ENCODE measurements at regions not wholly inside any gene's neighbourhood (a gene's known extent, or its start where the extent isn't known, plus 50 kb on each side); places are given as distances from the start of the nearest gene placed in this dataset.

GRCh38 chr19:13621413-13621812, 115.1 kb upstream of the CACNA1A start:
- H3K4me3 ChIP-seq (ENCODE audit: low read depth, low read length), result no peak overlapping the region
- DNase-seq (ENCODE audit: low read depth), result peak; percentile 68
- TF ChIP-seq, protein P1, sequence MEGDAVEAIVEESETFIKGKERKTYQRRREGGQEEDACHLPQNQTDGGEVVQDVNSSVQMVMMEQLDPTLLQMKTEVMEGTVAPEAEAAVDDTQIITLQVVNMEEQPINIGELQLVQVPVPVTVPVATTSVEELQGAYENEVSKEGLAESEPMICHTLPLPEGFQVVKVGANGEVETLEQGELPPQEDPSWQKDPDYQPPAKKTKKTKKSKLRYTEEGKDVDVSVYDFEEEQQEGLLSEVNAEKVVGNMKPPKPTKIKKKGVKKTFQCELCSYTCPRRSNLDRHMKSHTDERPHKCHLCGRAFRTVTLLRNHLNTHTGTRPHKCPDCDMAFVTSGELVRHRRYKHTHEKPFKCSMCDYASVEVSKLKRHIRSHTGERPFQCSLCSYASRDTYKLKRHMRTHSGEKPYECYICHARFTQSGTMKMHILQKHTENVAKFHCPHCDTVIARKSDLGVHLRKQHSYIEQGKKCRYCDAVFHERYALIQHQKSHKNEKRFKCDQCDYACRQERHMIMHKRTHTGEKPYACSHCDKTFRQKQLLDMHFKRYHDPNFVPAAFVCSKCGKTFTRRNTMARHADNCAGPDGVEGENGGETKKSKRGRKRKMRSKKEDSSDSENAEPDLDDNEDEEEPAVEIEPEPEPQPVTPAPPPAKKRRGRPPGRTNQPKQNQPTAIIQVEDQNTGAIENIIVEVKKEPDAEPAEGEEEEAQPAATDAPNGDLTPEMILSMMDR (conservative IDR thresholded peaks at IDR 0.05; ENCODE audit: low read depth, low read length), result no peak

- TF ChIP-seq, protein P1 (conservative IDR thresholded peaks at IDR 0.05; ENCODE audit: low read depth, low read length), result no peak
- no peak overlapping the region for H3K4me3 ChIP-seq (ENCODE audit: low read depth, low read length)
- DNase-seq (ENCODE audit: low read depth), result peak; percentile 37
Measured at GRCh38 chr19:13619203-13619632, 112.9 kb upstream of the CACNA1A start.

DNA sequence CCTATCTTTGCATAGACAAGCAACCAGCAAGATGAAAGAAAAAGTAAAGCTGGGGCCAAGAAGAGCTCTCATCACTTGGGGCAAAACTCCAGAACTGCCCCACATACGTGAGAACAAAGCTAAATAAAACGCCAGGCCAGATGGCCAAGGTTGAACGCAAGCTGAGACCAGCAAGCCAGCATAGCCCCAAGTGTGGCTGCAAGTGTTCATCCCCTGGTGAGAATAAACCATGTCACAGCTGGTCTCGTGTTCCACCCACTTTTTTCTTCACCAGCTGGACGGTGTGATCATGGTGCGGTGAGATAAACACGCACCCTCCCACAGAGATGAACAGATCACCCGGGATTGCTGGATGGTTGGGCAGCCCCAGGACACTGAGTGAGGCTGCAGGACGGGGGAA, 109.6 kb upstream of the CACNA1A start:
- H3K4me3 ChIP-seq (ENCODE audit: low read depth, low read length), result no peak overlapping the region
- DNase-seq (ENCODE audit: low read depth), result no peak
- TF ChIP-seq, protein P1 (conservative IDR thresholded peaks at IDR 0.05; ENCODE audit: low read depth, low read length), result no peak

DNA sequence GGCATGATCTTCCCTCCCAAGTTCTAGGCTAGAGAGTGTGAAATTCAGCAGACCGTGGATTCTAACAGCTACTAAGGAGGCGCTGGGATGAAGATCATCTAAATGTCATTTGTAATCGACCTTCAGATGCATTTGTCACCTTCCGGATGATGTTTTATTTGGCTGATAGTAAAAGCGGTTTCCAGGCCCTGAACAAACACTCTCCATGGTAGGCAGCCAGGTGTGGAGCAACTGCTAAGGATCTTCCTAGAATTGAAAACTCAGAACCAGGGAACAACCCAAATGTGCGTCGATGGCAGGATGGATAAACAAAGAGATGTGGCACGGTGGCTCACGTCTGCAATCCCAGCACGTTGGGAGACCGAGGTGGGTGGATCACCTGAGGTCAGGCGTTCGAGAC, 107.2 kb upstream of the CACNA1A start:
- DNase-seq (ENCODE audit: low read depth), result no peak
- TF ChIP-seq, protein P1 (conservative IDR thresholded peaks at IDR 0.05; ENCODE audit: low read depth, low read length), result no peak
- H3K4me3 ChIP-seq (ENCODE audit: low read depth, low read length), result no peak overlapping the region

GRCh38 chr19:13611596-13611995, 105.3 kb upstream of the CACNA1A start:
- H3K4me3 ChIP-seq (ENCODE audit: low read depth, low read length), result no peak overlapping the region
- TF ChIP-seq, protein P1 (conservative IDR thresholded peaks at IDR 0.05; ENCODE audit: low read depth, low read length), result no peak
- no peak for DNase-seq (ENCODE audit: low read depth)

GRCh38 chr19:13610039-13610691, 103.9 kb upstream of the CACNA1A start:
- TF ChIP-seq, protein P1 (conservative IDR thresholded peaks at IDR 0.05; ENCODE audit: low read depth, low read length), result peak; percentile 26
- DNase-seq (ENCODE audit: low read depth), result no peak
- no peak overlapping the region for H3K4me3 ChIP-seq (ENCODE audit: low read depth, low read length)

- no peak overlapping the region for H3K4me3 ChIP-seq (ENCODE audit: low read depth, low read length)
- DNase-seq (ENCODE audit: low read depth), result no peak
- TF ChIP-seq, protein P1 (conservative IDR thresholded peaks at IDR 0.05; ENCODE audit: low read depth, low read length), result no peak
Measured at GRCh38 chr19:13606156-13606555, 99.9 kb upstream of the CACNA1A start.

Measured in epithelial cell of proximal tubule (primary cell).